BLaER1 treated with 17β-estradiol and CSF1 and Interleukin-3, amounts not matched to agents 10 nM and 100 nM (cell line): ENCODE measurements at regions not wholly inside any gene's neighbourhood (a gene's known extent, or its start where the extent isn't known, plus 50 kb on each side); places are given as distances from the start of the nearest gene placed in this dataset.
"Not testable (repeated sequence)": the region's sequence is repeated elsewhere in the genome, so short reads cannot be mapped to it uniquely, and the experiment has no call there.

ENCODE experiments used
- H3K27ac ChIP-seq, 11 experiments: shearing (Covaris generic); formaldehyde crosslinking; 2 replicates each; pipeline ENCODE4 v1.8.1; 2022
- H3K27me3 ChIP-seq, 11 experiments: shearing (Covaris generic); formaldehyde crosslinking; 2 replicates each; pipeline ENCODE4 v1.8.1; 2022
- H3K36me3 ChIP-seq, 11 experiments: shearing (Covaris generic); formaldehyde crosslinking; 2 replicates each; pipeline ENCODE4 v1.8.1; 2022
- H3K4me1 ChIP-seq, 10 experiments: shearing (Covaris generic); formaldehyde crosslinking; 2 replicates each; pipeline ENCODE4 v1.8.1; 2022
- H3K4me2 ChIP-seq, 11 experiments: shearing (Covaris generic); formaldehyde crosslinking; 2 replicates each; pipeline ENCODE4 v1.8.1; 2022
- H3K4me3 ChIP-seq, 10 experiments: shearing (Covaris generic); formaldehyde crosslinking; 2 replicates each; pipeline ENCODE4 v1.8.1; 2022
- H3K9ac ChIP-seq, 11 experiments: shearing (Covaris generic); formaldehyde crosslinking; 2 replicates each; pipeline ENCODE4 v1.8.1; 2022
- H3K9me3 ChIP-seq, 11 experiments: shearing (Covaris generic); formaldehyde crosslinking; replicated peaks in 1 of 11; 2 replicates each; pipeline ENCODE4 v1.8.1; 2022
- H4K20me1 ChIP-seq, 11 experiments: shearing (Covaris generic); formaldehyde crosslinking; 2 replicates each; pipeline ENCODE4 v1.8.1; 2022
- Cebpa-rat ChIP-seq, 11 experiments: shearing (Covaris generic); IDR thresholded peaks; 2 replicates each; pipeline ENCODE4 v1.8.1; 2022

DNA sequence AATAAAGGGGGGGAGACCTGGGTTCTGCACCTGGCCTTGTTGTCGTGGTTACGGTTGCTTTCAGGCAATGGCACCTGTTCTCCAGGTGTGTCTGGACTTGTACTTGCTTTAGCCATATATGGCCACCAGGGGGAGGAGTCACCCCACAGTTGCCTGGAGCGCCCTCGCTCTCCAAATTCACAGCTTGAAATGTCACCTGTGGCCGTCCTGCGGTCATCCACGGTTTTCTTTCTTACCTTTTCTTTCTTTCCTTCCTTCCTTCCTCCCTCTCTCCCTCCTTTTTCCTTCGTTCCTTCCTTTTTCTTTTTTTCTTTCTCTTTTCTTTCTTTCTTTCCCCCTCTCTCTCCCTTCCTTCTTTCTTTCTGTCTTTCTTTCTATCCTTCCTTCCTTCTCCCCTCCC is 157.2 kb upstream of the ZNF92 start:
- Histone ChIP-seq H3K9ac (no peak overlapping the region), H3K27me3 (no peaks in the 10 kb centered on the region), H3K4me1 (no peaks in the 10 kb centered on the region), H3K4me2 (no peak overlapping the region), H3K9me3 (no peaks in the 10 kb centered on the region), H3K27ac (no peak overlapping the region), H4K20me1 (no peaks in the 10 kb centered on the region), H3K36me3 (no peaks in the 10 kb centered on the region), H3K4me3 (no peak overlapping the region)
- TF ChIP-seq Cebpa-rat (IDR thresholded peaks at IDR 0.05), result no peak

DNA sequence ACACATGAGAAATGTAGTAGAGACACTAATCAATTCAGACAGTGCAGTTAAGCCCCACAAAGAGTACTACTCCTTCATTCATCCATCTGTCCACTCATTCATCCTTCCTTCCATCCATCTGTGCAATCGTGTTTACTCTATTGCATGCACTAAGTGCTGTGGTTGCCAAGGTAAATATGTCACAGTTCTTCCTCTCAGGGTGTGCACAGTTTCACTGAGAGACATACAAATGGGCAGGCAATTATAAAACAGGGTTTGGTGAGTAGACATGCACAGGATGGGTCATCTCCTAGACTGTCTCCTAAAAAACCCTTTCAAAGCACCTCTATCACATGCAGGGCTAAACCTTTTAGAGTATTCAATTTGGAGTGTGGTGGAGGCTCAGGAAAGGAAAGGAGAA is 160.4 kb upstream of the ZNF92 start:
- not testable (repeated sequence) for H3K9ac ChIP-seq, H4K20me1 ChIP-seq, H3K4me1 ChIP-seq, H3K4me3 ChIP-seq, H3K27me3 ChIP-seq, H3K27ac ChIP-seq, H3K36me3 ChIP-seq, H3K9me3 ChIP-seq, H3K4me2 ChIP-seq

DNA sequence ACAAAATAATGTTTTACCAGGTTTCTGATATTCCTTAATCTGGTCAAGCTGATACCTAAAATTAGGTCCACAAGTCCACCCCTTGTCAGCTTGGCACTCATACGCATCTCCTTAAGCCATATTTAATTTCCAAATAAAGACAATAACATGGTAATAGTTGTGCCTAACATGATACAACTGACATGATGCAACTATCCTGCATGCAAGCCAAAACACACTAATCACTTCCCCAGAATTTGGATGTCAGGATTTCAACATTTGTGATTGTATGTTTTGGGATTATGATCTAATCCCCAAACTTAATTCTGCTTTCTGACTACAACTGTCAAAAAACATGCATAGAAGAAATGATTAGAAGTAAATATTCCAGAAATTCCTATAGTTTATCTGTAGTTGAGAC is 174.4 kb upstream of the ZNF92 start:
- H3K9ac ChIP-seq, result not testable (repeated sequence)

DNA sequence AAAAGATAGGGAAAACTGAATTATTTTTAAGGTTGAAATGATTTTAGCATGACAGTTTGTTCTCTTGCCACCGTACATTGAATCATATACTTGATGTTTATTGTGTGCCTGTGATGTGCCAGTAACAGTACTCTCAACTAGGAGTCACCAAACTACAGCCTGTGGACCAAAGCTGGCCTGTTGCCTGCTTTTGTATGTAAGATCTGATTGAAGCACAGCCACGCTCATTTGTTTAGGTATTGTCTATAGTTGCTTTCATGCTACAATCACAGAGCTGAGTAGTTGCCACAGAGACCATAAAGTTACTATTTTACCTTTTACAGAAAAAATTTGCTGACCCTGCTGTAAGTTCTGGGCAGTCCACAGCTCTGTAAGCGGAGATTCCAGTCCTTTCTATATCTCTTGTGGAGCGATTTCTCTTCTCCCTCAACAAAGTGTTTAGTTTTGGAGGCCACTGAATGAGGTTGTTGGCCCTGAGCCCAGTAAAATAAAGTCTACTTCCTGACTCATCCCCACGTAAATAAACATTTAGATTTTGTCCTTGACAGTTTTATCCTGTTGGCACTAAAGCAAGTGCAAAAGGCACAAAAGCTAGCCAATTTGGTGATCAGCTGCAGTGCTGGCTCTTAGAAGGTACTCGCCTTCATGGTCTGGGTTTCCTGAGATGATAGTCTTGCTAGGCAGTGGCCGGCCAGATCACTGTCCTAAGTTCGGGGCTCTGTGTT is 180.2 kb upstream of the ZNF92 start:
- H3K4me3 ChIP-seq, result not testable (repeated sequence)

More for the DNA sequence above, 174.4 kb upstream of the ZNF92 start:
- not testable (repeated sequence) for H4K20me1 ChIP-seq, H3K4me2 ChIP-seq, H3K27ac ChIP-seq, H3K4me3 ChIP-seq, H3K4me1 ChIP-seq, H3K36me3 ChIP-seq, H3K9me3 ChIP-seq, H3K27me3 ChIP-seq

DNA sequence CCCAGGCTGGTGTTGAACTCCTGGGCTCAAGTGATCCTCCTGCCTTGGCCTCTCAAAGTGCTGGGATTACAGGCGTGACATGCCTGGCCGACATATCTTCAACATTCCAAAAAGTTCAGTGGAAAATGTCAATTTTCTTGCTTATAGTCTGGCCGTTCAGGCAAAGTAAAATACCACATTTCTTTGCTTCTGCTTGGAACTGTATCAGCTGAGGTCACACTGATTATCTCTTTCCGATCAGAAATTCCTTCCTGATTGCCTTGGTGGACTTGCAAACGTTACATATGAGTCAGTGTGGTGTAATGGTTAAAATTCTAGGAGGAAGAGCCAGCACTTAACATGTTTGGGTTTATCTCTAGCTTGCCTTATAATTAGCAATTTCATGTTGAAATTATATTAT is 170.6 kb upstream of the ERV3-1 start:
- not testable (repeated sequence) for H3K4me1 ChIP-seq, H3K9ac ChIP-seq, H3K27me3 ChIP-seq, H3K27ac ChIP-seq, H3K9me3 ChIP-seq, H3K36me3 ChIP-seq, H3K4me2 ChIP-seq, H4K20me1 ChIP-seq, H3K4me3 ChIP-seq

More for the DNA sequence above, 180.2 kb upstream of the ZNF92 start:
- not testable (repeated sequence) for H3K9ac ChIP-seq, H3K27me3 ChIP-seq, H3K27ac ChIP-seq, H3K9me3 ChIP-seq, H3K4me2 ChIP-seq, H3K36me3 ChIP-seq, H3K4me1 ChIP-seq, H4K20me1 ChIP-seq

DNA sequence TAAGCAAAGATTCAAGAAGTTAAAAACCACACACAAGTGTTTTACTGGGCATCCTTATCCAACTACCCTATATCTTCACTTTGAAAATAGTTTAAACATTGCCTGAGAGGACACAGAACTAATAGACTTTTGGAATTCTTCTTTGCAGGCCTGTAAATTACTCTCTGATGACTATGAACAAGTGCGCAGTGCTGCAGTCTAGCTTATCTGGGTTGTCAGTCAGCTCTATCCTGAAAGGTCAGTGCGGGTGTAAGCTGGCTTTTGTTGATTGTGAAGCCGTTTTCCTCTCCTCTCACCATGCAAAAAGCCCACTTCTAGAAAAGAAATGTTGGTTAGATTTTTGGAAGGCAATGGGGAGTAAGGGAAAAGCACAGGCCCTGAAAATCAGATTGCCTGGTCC is 143.6 kb upstream of the ERV3-1 start:
- not testable (repeated sequence) for H3K4me2 ChIP-seq, H3K9ac ChIP-seq, H3K27me3 ChIP-seq, H3K36me3 ChIP-seq, H4K20me1 ChIP-seq, H3K4me3 ChIP-seq, H3K4me1 ChIP-seq, H3K27ac ChIP-seq, H3K9me3 ChIP-seq

DNA sequence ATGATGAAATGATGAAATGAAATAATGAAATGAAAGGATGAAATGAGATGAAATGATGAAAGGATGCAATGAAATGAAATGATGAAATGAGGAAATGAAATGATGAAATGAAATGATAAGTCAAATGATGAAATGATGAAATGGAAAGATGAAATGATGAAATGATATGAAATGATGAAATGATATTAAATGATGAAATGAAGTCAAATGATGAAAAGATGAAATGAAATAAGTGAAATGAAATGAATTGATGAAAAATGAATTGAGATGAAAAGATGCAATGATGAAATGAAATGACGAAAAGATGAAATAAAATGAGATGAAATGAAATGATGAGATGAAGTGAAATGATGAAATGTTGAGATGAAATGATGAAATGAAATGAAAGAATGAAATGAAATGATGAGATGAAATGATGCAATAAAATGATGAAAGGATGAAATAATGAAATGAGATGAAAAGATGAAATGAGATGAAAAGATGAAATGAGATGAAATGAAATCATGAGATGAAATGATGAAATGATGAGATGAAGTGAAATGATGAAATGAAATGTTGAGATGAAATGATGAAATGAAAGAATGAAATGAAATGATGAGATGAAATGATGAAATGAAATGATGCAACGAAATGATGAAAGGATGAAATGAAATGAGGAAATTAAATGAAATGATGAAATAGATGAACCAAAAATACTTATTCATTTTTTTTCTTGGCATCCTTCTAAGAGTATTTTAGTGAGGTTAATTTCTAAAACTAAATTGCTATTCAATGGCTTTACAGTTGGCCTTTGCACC is 139.8 kb upstream of the ERV3-1 start:
- H3K4me1 ChIP-seq, result not testable (repeated sequence)

DNA sequence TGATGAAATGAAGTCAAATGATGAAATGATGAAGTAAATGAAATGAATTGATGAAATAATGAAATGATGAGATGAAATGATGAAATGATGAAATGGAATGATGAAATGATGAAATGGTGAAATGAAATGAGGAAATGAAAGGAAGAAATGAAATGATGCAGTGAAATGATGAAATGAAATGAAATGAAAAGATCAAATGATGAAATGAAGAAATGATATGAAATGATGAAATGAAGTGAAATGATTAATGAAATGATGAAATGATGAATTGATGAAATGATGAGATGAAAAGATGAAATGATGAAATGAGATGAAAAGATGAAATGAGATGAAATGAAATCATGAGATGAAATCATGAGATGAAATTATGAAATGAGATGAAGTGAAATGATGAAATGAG is 139.2 kb upstream of the ERV3-1 start:
- H3K4me3 ChIP-seq, H3K27ac ChIP-seq, H3K9ac ChIP-seq, H4K20me1 ChIP-seq, H3K4me2 ChIP-seq, H3K4me1 ChIP-seq, H3K9me3 ChIP-seq, H3K36me3 ChIP-seq: not testable (repeated sequence)
- peaks cover 7 to 16% (median 14%) of the 10 kb centered on the region in 11 experiments for H3K27me3 ChIP-seq

More for the DNA sequence above, 139.8 kb upstream of the ERV3-1 start:
- H3K9me3 ChIP-seq, H3K4me2 ChIP-seq, H3K27ac ChIP-seq, H4K20me1 ChIP-seq, H3K4me3 ChIP-seq, H3K36me3 ChIP-seq, H3K9ac ChIP-seq: not testable (repeated sequence)
- H3K27me3 ChIP-seq, result peaks cover 5 to 10% (median 8%) of the 10 kb centered on the region in 11 experiments

DNA sequence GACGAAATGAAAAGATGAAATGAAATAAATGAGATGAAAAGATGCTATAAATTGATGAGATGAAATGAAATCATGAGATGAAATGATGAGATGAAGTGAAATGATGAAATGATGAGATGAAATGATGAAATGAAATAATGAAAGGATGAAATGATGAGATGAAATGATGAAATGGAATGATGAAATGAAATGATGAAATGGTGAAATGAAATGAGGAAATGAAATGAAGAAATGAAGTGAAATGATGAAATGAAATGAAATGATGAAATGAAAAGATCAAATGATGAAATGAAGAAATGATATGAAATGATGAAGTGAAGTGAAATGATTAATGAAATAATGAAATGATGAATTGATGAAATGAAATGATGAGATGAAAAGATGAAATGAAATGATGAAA is 138.5 kb upstream of the ERV3-1 start:
- not testable (repeated sequence) for H3K9ac ChIP-seq, H3K4me2 ChIP-seq, H3K36me3 ChIP-seq, H3K9me3 ChIP-seq, H4K20me1 ChIP-seq, H3K4me3 ChIP-seq, H3K27ac ChIP-seq, H3K4me1 ChIP-seq
- H3K27me3 ChIP-seq, result peaks cover 7 to 20% (median 17%) of the 10 kb centered on the region in 11 experiments

DNA sequence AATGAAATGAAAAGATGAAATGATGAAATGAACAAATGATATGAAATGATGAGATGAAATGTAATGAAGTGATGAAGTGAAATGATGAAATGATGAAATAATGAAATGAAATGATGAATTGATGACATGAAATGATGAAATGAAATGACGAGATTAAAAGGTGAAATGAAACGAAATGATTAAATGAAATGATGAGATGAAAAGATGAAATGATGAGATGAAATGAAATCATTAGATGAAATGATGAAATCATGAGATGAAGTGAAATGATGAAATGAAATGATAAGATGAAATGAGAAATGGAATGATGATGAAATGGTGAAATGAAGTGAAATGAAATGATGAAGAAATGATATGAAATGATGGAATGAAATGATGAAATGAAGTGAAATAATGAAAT is 138.1 kb upstream of the ERV3-1 start:
- H3K4me3 ChIP-seq, H3K27ac ChIP-seq, H3K9ac ChIP-seq, H3K9me3 ChIP-seq, H3K36me3 ChIP-seq, H4K20me1 ChIP-seq, H3K4me2 ChIP-seq, H3K4me1 ChIP-seq: not testable (repeated sequence)
- H3K27me3 ChIP-seq, result peaks cover 7 to 24% (median 20%) of the 10 kb centered on the region in 11 experiments

DNA sequence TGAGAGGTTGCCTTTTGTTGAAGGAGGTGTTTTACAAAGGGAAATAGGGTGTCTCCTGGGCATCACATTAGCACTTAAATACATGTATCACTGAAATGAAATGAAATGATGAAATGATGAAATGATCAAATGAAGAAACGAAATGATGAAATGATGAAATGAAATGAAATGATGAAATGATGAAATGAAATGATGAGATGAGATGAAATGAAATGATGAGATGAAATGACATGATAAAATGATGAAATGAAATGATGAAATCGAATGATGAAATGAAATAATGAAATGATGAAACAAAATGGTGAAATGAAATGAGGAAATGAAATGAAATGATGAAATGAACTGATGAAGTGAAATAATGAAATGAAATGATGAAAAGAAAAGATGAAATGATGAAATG is 137.6 kb upstream of the ERV3-1 start:
- not testable (repeated sequence) for H3K4me2 ChIP-seq, H3K27ac ChIP-seq, H3K9ac ChIP-seq, H3K4me1 ChIP-seq, H3K36me3 ChIP-seq, H3K4me3 ChIP-seq, H3K9me3 ChIP-seq, H4K20me1 ChIP-seq
- H3K27me3 ChIP-seq, result peaks cover 7 to 28% (median 24%) of the 10 kb centered on the region in 11 experiments

DNA sequence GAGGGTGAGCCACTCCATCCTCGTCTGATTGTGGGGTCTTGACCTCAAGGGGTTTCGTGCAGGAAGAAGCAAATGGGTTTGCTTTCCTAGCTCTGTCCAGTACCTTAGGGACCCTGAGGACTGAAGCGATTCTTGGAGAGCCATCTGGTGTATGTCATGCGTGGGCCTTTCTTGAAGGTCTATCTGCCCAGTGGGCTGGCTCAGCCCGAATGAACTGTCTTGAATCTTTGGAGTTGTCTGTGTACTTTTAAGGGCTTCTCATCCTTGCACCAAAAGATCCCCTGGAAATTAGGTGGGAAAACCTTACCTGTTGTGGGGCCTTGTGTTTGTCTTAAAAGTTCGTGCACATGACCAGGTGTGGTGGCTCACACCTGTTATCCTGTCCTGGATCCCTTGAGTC is 135.4 kb upstream of the ERV3-1 start:
- H3K27ac ChIP-seq, H3K36me3 ChIP-seq, H4K20me1 ChIP-seq, H3K4me2 ChIP-seq, H3K9ac ChIP-seq, H3K9me3 ChIP-seq, H3K4me3 ChIP-seq, H3K4me1 ChIP-seq: not testable (repeated sequence)
- H3K27me3 ChIP-seq, result peaks cover 7 to 28% (median 24%) of the 10 kb centered on the region in 11 experiments

DNA sequence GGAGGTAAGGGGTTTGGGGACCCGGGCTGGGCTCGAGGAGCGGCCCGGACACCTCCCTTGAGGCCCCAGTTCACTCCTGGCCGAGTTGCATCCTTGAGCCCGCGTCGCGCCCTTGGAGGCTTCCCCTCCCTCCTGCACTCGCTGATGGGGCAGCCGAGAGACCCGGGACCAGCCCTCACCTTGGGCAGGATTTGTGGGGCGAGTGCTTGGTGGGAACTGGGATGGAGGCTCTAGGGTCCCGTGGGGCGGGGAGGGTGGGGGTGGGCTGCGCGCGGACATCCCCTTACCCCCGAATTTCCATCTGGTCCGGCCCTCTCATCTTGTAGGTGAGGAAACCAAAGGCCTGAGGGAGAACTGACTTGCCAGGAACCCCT is 134.9 kb upstream of the ERV3-1 start:
- H3K9me3 ChIP-seq, H3K36me3 ChIP-seq, H3K9ac ChIP-seq, H3K4me3 ChIP-seq, H3K27ac ChIP-seq, H4K20me1 ChIP-seq, H3K4me1 ChIP-seq: not testable (repeated sequence)
- H3K4me2 ChIP-seq, result peak overlapping the region in 2 of 11 experiments; percentile 44 to 52; a peak in 2 of 22 replicates
- peaks cover 7 to 28% (median 24%) of the 10 kb centered on the region in 11 experiments for H3K27me3 ChIP-seq
